Midbrain (tissue), 1 donor: ENCODE measurements at regions not wholly inside any gene's neighbourhood (a gene's known extent, or its start where the extent isn't known, plus 50 kb on each side); places are given as distances from the start of the nearest gene placed in this dataset.
A peak's percentile ranks its signal among the peaks of the same experiment; 100 is the strongest.
"Not testable (repeated sequence)": the region's sequence is repeated elsewhere in the genome, so short reads cannot be mapped to it uniquely, and the experiment has no call there.

Experiments
- DNase-seq: peaks from one replicate; lab custom pipeline; 2025; lab: John Stamatoyannopoulos, UW

GRCh38 chr17:77086433-77087010, 54.2 kb upstream of the SEC14L1 start:
- peak; percentile 64 for DNase-seq

GRCh38 chr17:77087650-77088454, 52.9 kb upstream of the SEC14L1 start:
- DNase-seq: no peak

- peak; percentile 95 for DNase-seq
Measured at GRCh38 chr17:77088455-77089123, 52.2 kb upstream of the SEC14L1 start.

GRCh38 chr17:77089124-77089490, 51.7 kb upstream of the SEC14L1 start:
- DNase-seq: no peak

- not testable (repeated sequence) for DNase-seq
Measured at GRCh38 chr17:77089949-77090348, 50.8 kb upstream of the SEC14L1 start.

- DNase-seq: no peak
Measured at GRCh38 chr17:77090476-77090875, 50.3 kb upstream of the SEC14L1 start.
